ENCODE measurements at regions not wholly inside any gene's neighbourhood (a gene's known extent, or its start where the extent isn't known, plus 50 kb on each side); places are given as distances from the start of the nearest gene placed in this dataset.

DNA sequence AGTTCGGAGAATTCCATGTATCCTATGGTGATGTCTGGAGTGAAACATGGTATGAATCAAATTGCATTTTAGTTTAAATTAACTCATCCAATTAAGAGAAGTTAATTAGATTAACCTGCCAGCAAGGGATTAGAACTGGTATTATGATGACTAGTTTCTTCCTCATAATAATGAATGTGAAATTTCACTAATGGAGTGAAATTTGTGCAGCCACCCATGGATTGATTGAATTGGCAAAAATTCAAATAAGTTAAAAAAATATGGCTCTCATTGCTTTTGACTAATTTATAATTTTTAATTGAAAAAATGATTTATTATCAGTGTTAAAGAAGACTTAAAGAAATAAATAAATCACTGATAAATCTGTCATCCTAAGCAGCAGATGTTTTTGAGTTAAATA, 232.0 kb downstream of the KCNRG start:
- TF ChIP-seq, protein P1, sequence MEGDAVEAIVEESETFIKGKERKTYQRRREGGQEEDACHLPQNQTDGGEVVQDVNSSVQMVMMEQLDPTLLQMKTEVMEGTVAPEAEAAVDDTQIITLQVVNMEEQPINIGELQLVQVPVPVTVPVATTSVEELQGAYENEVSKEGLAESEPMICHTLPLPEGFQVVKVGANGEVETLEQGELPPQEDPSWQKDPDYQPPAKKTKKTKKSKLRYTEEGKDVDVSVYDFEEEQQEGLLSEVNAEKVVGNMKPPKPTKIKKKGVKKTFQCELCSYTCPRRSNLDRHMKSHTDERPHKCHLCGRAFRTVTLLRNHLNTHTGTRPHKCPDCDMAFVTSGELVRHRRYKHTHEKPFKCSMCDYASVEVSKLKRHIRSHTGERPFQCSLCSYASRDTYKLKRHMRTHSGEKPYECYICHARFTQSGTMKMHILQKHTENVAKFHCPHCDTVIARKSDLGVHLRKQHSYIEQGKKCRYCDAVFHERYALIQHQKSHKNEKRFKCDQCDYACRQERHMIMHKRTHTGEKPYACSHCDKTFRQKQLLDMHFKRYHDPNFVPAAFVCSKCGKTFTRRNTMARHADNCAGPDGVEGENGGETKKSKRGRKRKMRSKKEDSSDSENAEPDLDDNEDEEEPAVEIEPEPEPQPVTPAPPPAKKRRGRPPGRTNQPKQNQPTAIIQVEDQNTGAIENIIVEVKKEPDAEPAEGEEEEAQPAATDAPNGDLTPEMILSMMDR (IDR thresholded peaks at IDR 0.05), result no peak
- no peak for TF ChIP-seq ZFX (IDR thresholded peaks at IDR 0.05; ENCODE audit: borderline replicate concordance)
